Activated T-helper 2 cell treated with anti-CD3 and anti-CD28 coated beads, Interferon-gamma antibody, Interleukin-2, Interleukin-4, amounts not matched to agents 10 μg/mL and 5 μg/mL and 100 μg/mL, durations not matched to agents 14 hours and 24 hours and 36 hours (primary cell): ENCODE measurements at regions not wholly inside any gene's neighbourhood (a gene's known extent, or its start where the extent isn't known, plus 50 kb on each side); places are given as distances from the start of the nearest gene placed in this dataset.
A peak's percentile ranks its signal among the peaks of the same experiment; 100 is the strongest.

ENCODE experiments used
- DNase-seq: peaks from one replicate; pipeline ENCODE4 v3.0.0; 2021; ENCODE audit warnings: low spot score
- H3K27ac Mint-ChIP-seq: one replicate; pipeline ENCODE4 v1.8.0; 2021; ENCODE audit warnings: mixed read lengths
- H3K27me3 Mint-ChIP-seq: one replicate; pipeline ENCODE4 v1.8.0; 2021; ENCODE audit warnings: low read depth, mixed read lengths
- H3K36me3 Mint-ChIP-seq: one replicate; pipeline ENCODE4 v1.8.0; 2021; ENCODE audit warnings: low read depth, mixed read lengths
- H3K4me1 Mint-ChIP-seq: one replicate; pipeline ENCODE4 v1.8.0; 2021; ENCODE audit warnings: low read depth, mixed read lengths
- H3K4me3 Mint-ChIP-seq: one replicate; pipeline ENCODE4 v1.8.0; 2021; ENCODE audit warnings: low read depth, mild to moderate bottlenecking, moderate library complexity, mixed read lengths
- H3K9me3 Mint-ChIP-seq: one replicate; pipeline ENCODE4 v1.8.0; 2021; ENCODE audit warnings: mixed read lengths
- intact Hi-C: fragments of 100-400 bp; cut with micrococcal nuclease; formaldehyde crosslinking; loops from one replicate; pipeline ENCODE4 v1.15.1; 2023

- no peaks in the 10 kb centered on the region for H3K27me3 Mint-ChIP-seq
- H3K27ac Mint-ChIP-seq = no peak overlapping the region
- peaks cover 20% of the 10 kb centered on the region for H3K9me3 Mint-ChIP-seq
- H3K36me3 Mint-ChIP-seq = peaks cover 67% of the 10 kb centered on the region
- H3K4me1 Mint-ChIP-seq = peaks cover 67% of the 10 kb centered on the region
- intact Hi-C loops = no loop called here
- no peak overlapping the region for H3K4me3 Mint-ChIP-seq
- DNase-seq = no peak
These were observed 93.3 kb upstream of the DOCK9 start for GRCh38 chr13:99071211-99071610.

- H3K36me3 Mint-ChIP-seq = peaks cover 70% of the 10 kb centered on the region
- H3K9me3 Mint-ChIP-seq = peaks cover 20% of the 10 kb centered on the region
- intact Hi-C loops = loop anchor here (2.0 kb wide), 1 partner anchor 19 kb away; no protein-coding TSS in a partner anchor
- H3K4me3 Mint-ChIP-seq = no peak overlapping the region
- H3K27ac Mint-ChIP-seq = no peak overlapping the region
- H3K27me3 Mint-ChIP-seq = no peaks in the 10 kb centered on the region
- peaks cover 69% of the 10 kb centered on the region for H3K4me1 Mint-ChIP-seq
- DNase-seq = no peak
These were observed 93.8 kb upstream of the DOCK9 start for GRCh38 chr13:99071666-99072065.

GRCh38 chr13:99072356-99072755 lies 94.5 kb upstream of the DOCK9 start:
- peak overlapping the region; percentile 14 for H3K27ac Mint-ChIP-seq
- H3K36me3 Mint-ChIP-seq = peaks cover 69% of the 10 kb centered on the region
- intact Hi-C loops = loop anchor here (2.0 kb wide), 1 partner anchor 20 kb away; no protein-coding TSS in a partner anchor

GRCh38 chr13:99072941-99073340 lies 95.1 kb upstream of the DOCK9 start:
- Mint-ChIP-seq H3K4me3 (no peak overlapping the region), H3K4me1 (peaks cover 69% of the 10 kb centered on the region), H3K36me3 (peaks cover 69% of the 10 kb centered on the region), H3K27ac (peak overlapping the region; percentile 35), H3K27me3 (no peaks in the 10 kb centered on the region), H3K9me3 (peaks cover 20% of the 10 kb centered on the region)
- intact Hi-C loops = loop anchor here (2.0 kb wide), 1 partner anchor 20 kb away; no protein-coding TSS in a partner anchor
- DNase-seq = no peak

More at GRCh38 chr13:99072356-99072755, 94.5 kb upstream of the DOCK9 start:
- DNase-seq = peak; percentile 45
- Mint-ChIP-seq H3K4me1 (peaks cover 68% of the 10 kb centered on the region), H3K4me3 (no peak overlapping the region), H3K27me3 (no peaks in the 10 kb centered on the region), H3K9me3 (peaks cover 20% of the 10 kb centered on the region)

- intact Hi-C loops = loop anchor here (1.0 kb wide), 1 partner anchor 11 kb away; no protein-coding TSS in a partner anchor
- H3K9me3 Mint-ChIP-seq = peaks cover 20% of the 10 kb centered on the region
- H3K36me3 Mint-ChIP-seq = peaks cover 71% of the 10 kb centered on the region
- no peak overlapping the region for H3K4me3 Mint-ChIP-seq
- H3K27me3 Mint-ChIP-seq = no peaks in the 10 kb centered on the region
- peaks cover 69% of the 10 kb centered on the region for H3K4me1 Mint-ChIP-seq
- no peak for DNase-seq
- H3K27ac Mint-ChIP-seq = no peak overlapping the region
These were observed 96.8 kb upstream of the DOCK9 start for GRCh38 chr13:99074693-99075092.

- H3K9me3 Mint-ChIP-seq = peaks cover 20% of the 10 kb centered on the region
- DNase-seq = peak; percentile 50
- intact Hi-C loops = loop anchor here (1.0 to 2.0 kb wide), 3 partner anchors 9 to 47 kb away; no protein-coding TSS in a partner anchor
These were observed 97.7 kb upstream of the DOCK9 start for GRCh38 chr13:99075268-99076191.

GRCh38 chr13:99078017-99078771 lies 100.3 kb upstream of the DOCK9 start:
- no peak for DNase-seq
- Mint-ChIP-seq H3K27me3 (no peaks in the 10 kb centered on the region), H3K27ac (no peak overlapping the region), H3K36me3 (peaks cover 53% of the 10 kb centered on the region), H3K9me3 (peaks cover 17% of the 10 kb centered on the region), H3K4me1 (peaks cover 46% of the 10 kb centered on the region), H3K4me3 (no peak overlapping the region)
- intact Hi-C loops = no loop called here

More at GRCh38 chr13:99075268-99076191, 97.7 kb upstream of the DOCK9 start:
- H3K36me3 Mint-ChIP-seq = peaks cover 73% of the 10 kb centered on the region
- peak overlapping the region; percentile 45 for H3K4me3 Mint-ChIP-seq
- H3K27me3 Mint-ChIP-seq = no peaks in the 10 kb centered on the region
- H3K4me1 Mint-ChIP-seq = peaks cover 65% of the 10 kb centered on the region
- peak overlapping the region; percentile 81 for H3K27ac Mint-ChIP-seq

- no peak for DNase-seq
- Mint-ChIP-seq H3K36me3 (peaks cover 41% of the 10 kb centered on the region), H3K4me1 (peaks cover 53% of the 10 kb centered on the region), H3K9me3 (no peaks in the 10 kb centered on the region), H3K4me3 (no peak overlapping the region), H3K27me3 (no peaks in the 10 kb centered on the region), H3K27ac (no peak overlapping the region)
- intact Hi-C loops = loop anchor here (10.0 kb wide), 2 partner anchors 355 to 505 kb away; partner anchors contain the start of gene STK24
These were observed 102.3 kb upstream of the DOCK9 start for GRCh38 chr13:99080131-99080530.

GRCh38 chr13:99083981-99084380 lies 106.1 kb upstream of the DOCK9 start:
- intact Hi-C loops = loop anchor here (10.0 kb wide), 2 partner anchors 351 to 509 kb away; partner anchors contain the start of gene STK24
- Mint-ChIP-seq H3K36me3 (peaks cover 13% of the 10 kb centered on the region), H3K27me3 (no peaks in the 10 kb centered on the region), H3K27ac (no peak overlapping the region), H3K9me3 (no peaks in the 10 kb centered on the region), H3K4me3 (peak overlapping the region; percentile 72), H3K4me1 (peaks cover 36% of the 10 kb centered on the region)
- no peak for DNase-seq

- Mint-ChIP-seq H3K27me3 (no peaks in the 10 kb centered on the region), H3K4me3 (peak overlapping the region; percentile 72), H3K36me3 (peaks cover 9% of the 10 kb centered on the region), H3K27ac (peak overlapping the region; percentile 14), H3K9me3 (no peaks in the 10 kb centered on the region), H3K4me1 (peaks cover 36% of the 10 kb centered on the region)
- DNase-seq = peak; percentile 14
- intact Hi-C loops = loop anchor here (1.0 to 10.0 kb wide), 5 partner anchors 10 to 510 kb away; partner anchors contain the start of genes GPR18, STK24 and TM9SF2
These were observed 107.4 kb upstream of the DOCK9 start for GRCh38 chr13:99085139-99085807.

GRCh38 chr13:99085808-99086266 lies 108.0 kb upstream of the DOCK9 start:
- H3K36me3 Mint-ChIP-seq = peaks cover 5% of the 10 kb centered on the region

More at GRCh38 chr13:99085808-99086266, 108.0 kb upstream of the DOCK9 start:
- H3K27ac Mint-ChIP-seq = peak overlapping the region; percentile 9
- no peak for DNase-seq
- H3K9me3 Mint-ChIP-seq = no peaks in the 10 kb centered on the region
- H3K4me1 Mint-ChIP-seq = peaks cover 33% of the 10 kb centered on the region
- no peaks in the 10 kb centered on the region for H3K27me3 Mint-ChIP-seq
- intact Hi-C loops = loop anchor here (1.0 to 10.0 kb wide), 7 partner anchors 11 to 511 kb away; partner anchors contain the start of genes GPR18, STK24 and TM9SF2
- peak overlapping the region; percentile 72 for H3K4me3 Mint-ChIP-seq
